AG04450 (cell line): ENCODE measurements at regions not wholly inside any gene's neighbourhood (a gene's known extent, or its start where the extent isn't known, plus 50 kb on each side); places are given as distances from the start of the nearest gene placed in this dataset.
"Not testable (repeated sequence)": the region's sequence is repeated elsewhere in the genome, so short reads cannot be mapped to it uniquely, and the experiment has no call there.

Experiments used
- CTCF ChIA-PET: fragments of 300-600, 350-600 bp; formaldehyde crosslinking; extraction: SDS; loops from one replicate; lab custom pipeline; 2022; ENCODE audit warnings: antibody characterized with exemption, inconsistent platforms; lab: Charles Lee
- POLR2A ChIA-PET: fragments of 350-600 bp; formaldehyde crosslinking; extraction: SDS; loops from one replicate; lab custom pipeline; 2021; ENCODE audit warnings: antibody characterized with exemption, inconsistent platforms; lab: Yijun Ruan, JAX
- DNase-seq: peaks from one replicate; pipeline ENCODE4 v3.0.0-alpha.2; 2011; ENCODE audit warnings: low read depth, low spot score
- H3K27ac ChIP-seq: one replicate; pipeline ENCODE4 v1.5.1; 2012; ENCODE audit warnings: low read depth, low read length, control low read depth
- H3K27me3 ChIP-seq: one replicate; pipeline ENCODE4 v1.6.0; 2012; ENCODE audit warnings: low read length; ENCODE audit not compliant: control insufficient read depth, insufficient read depth
- H3K4me3 ChIP-seq: 2 replicates; pipeline ENCODE4 v1.5.1; 2011; ENCODE audit warnings: mild to moderate bottlenecking, low read depth, low read length, control low read depth
- H3K9me3 ChIP-seq: 2 replicates; pipeline ENCODE4 v1.5.1; 2012; ENCODE audit warnings: low read length; ENCODE audit not compliant: control insufficient read depth, insufficient read depth
- CTCF ChIP-seq: IDR thresholded peaks from 2 replicates; pipeline ENCODE4 v1.5.1; 2011; ENCODE audit warnings: low read depth, low read length, control low read depth, inconsistent platforms

GRCh38 chr9:135380311-135380960 is 99.1 kb upstream of the PPP1R26 start:
- DNase-seq, result no peak
- peaks cover 60% of the 10 kb centered on the region for H3K9me3 ChIP-seq
- CTCF ChIA-PET, result no interaction called here

GRCh38 chr9:135381762-135382310 is 97.7 kb upstream of the PPP1R26 start:
- CTCF ChIA-PET, result no interaction called here

More at GRCh38 chr9:135380311-135380960, 99.1 kb upstream of the PPP1R26 start:
- TF ChIP-seq CTCF, result no peak
- Histone ChIP-seq H3K27me3 (peaks cover under 1% of the 10 kb centered on the region), H3K27ac (no peak overlapping the region), H3K4me3 (no peak overlapping the region)
- POLR2A ChIA-PET, result no interaction called here

GRCh38 chr9:135384226-135384625 is 95.4 kb upstream of the PPP1R26 start:
- H3K4me3 ChIP-seq, result no peak overlapping the region
- no peak for DNase-seq
- POLR2A ChIA-PET, result no interaction called here
- CTCF ChIA-PET, result no interaction called here
- no peak overlapping the region for H3K27ac ChIP-seq
- no peaks in the 10 kb centered on the region for H3K27me3 ChIP-seq
- no peak for TF ChIP-seq CTCF
- H3K9me3 ChIP-seq, result peaks cover 47% of the 10 kb centered on the region

More at GRCh38 chr9:135381762-135382310, 97.7 kb upstream of the PPP1R26 start:
- no peak for DNase-seq
- POLR2A ChIA-PET, result no interaction called here
- H3K9me3 ChIP-seq, result peaks cover 66% of the 10 kb centered on the region
- no peak overlapping the region for H3K27ac ChIP-seq
- no peak overlapping the region for H3K4me3 ChIP-seq
- TF ChIP-seq CTCF, result no peak
- no peaks in the 10 kb centered on the region for H3K27me3 ChIP-seq

DNA sequence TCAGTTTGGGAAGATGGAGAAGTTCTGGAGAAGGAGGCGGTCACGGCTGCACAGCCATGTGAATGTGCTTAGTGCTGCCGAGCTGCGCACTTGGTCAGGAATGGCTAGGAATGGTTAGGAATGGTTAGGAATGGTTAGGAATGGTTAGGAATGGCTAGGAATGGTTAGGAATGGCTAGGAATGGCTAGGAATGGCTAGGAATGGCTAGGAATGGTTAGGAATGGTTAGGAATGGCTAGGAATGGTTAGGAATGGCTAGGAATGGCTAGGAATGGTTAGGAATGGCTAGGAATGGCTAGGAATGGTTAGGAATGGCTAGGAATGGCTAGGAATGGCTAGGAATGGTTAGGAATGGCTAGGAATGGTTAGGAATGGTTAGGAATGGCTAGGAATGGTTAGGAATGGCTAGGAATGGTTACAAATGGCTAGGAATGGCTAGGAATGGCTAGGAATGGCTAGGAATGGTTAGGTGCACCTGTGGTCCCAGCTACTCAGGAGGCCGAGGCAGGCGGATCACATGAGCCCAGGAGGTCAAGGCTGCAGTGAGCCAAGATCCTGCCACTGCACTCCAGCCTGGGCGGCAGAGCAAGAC is 94.7 kb upstream of the PPP1R26 start:
- POLR2A ChIA-PET, CTCF ChIA-PET, DNase-seq: not testable (repeated sequence)

GRCh38 chr9:135385793-135386192 is 93.8 kb upstream of the PPP1R26 start:
- H3K27ac ChIP-seq, result no peak overlapping the region
- ChIA-PET POLR2A (no interaction called here), CTCF (no interaction called here)
- no peak for TF ChIP-seq CTCF
- no peaks in the 10 kb centered on the region for H3K27me3 ChIP-seq
- no peak overlapping the region for H3K4me3 ChIP-seq
- no peak for DNase-seq
- peaks cover 44% of the 10 kb centered on the region for H3K9me3 ChIP-seq

More for the DNA sequence above, 94.7 kb upstream of the PPP1R26 start:
- not testable (repeated sequence) for H3K4me3 ChIP-seq, H3K27ac ChIP-seq, H3K27me3 ChIP-seq
- H3K9me3 ChIP-seq, result peaks cover 43% of the 10 kb centered on the region
